ENCODE measurements at regions not wholly inside any gene's neighbourhood (a gene's known extent, or its start where the extent isn't known, plus 50 kb on each side); places are given as distances from the start of the nearest gene placed in this dataset.
"Not testable (repeated sequence)": the region's sequence is repeated elsewhere in the genome, so short reads cannot be mapped to it uniquely, and the experiment has no call there.

GRCh38 chr17:20698463-20699206 lies 119.1 kb downstream of the CDRT15L2 start:
- not testable (repeated sequence) for TF ChIP-seq CTCF (IDR thresholded peaks at IDR 0.05); TEAD1 (CRISPR knock-in tag; IDR thresholded peaks at IDR 0.05); NR3C1 (CRISPR knock-in tag; conservative IDR thresholded peaks at IDR 0.05; ENCODE audit: low read depth); KAT7 (CRISPR knock-in tag; IDR thresholded peaks at IDR 0.05; ENCODE audit: borderline replicate concordance)
